NCI-H1105 (cell line): ENCODE measurements at regions not wholly inside any gene's neighbourhood (a gene's known extent, or its start where the extent isn't known, plus 50 kb on each side); places are given as distances from the start of the nearest gene placed in this dataset.

Source experiments
- DNase-seq: peaks from one replicate; lab custom pipeline; 2025; lab: John Stamatoyannopoulos, UW

DNA sequence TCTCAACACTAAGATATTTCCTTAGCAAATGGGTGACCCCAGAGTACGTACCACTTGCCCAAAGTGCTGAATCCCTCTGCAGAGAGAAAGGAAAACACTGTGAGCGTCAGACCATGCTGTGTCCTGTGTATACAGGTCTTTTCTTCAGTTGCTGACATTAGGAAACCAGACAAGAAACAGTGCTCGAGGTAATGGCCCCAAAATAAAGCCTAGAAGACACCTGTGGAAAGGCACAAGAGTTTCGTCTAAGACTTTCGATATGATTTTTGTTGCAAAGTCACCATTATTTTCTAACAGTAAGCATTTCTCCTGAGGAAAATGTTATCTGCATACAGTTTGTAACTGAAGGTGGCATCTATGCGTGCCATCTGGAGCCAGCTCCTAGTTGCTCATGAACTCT lies 62.0 kb upstream of the SIMC1 start:
- DNase-seq = no peak

GRCh38 chr5:176178789-176179188 lies 59.4 kb upstream of the SIMC1 start:
- DNase-seq = no peak

GRCh38 chr5:176180339-176180738 lies 57.9 kb upstream of the SIMC1 start:
- no peak for DNase-seq

GRCh38 chr5:176180781-176181180 lies 57.4 kb upstream of the SIMC1 start:
- DNase-seq = no peak

DNA sequence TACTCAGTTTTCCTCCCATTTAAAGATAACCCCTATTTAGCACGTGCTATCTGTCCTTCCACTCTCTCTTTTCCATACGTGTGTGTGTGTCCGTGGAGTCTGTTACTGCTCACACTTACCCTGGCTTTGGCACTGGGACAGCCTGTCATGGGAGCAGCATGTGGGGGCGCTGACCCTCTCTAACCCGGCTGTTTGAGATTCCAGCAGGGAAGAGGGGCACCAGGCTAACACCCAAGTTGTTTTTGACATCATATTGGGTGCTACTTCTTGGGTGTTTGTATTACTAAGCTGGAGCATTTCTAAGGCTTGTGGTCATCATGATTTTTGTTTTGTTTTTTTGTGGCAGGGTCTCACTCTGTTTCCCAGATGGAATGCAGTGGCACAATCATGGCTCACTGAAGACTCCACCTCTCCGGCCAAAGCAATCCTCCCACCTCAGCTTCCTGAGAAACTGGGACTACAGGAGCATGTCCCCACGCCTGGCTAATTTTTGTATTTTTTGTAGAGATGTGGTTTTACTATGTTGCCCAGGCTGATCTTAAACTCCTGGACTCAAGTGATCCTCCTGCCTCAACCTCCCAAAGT lies 56.9 kb upstream of the SIMC1 start:
- no peak for DNase-seq

DNA sequence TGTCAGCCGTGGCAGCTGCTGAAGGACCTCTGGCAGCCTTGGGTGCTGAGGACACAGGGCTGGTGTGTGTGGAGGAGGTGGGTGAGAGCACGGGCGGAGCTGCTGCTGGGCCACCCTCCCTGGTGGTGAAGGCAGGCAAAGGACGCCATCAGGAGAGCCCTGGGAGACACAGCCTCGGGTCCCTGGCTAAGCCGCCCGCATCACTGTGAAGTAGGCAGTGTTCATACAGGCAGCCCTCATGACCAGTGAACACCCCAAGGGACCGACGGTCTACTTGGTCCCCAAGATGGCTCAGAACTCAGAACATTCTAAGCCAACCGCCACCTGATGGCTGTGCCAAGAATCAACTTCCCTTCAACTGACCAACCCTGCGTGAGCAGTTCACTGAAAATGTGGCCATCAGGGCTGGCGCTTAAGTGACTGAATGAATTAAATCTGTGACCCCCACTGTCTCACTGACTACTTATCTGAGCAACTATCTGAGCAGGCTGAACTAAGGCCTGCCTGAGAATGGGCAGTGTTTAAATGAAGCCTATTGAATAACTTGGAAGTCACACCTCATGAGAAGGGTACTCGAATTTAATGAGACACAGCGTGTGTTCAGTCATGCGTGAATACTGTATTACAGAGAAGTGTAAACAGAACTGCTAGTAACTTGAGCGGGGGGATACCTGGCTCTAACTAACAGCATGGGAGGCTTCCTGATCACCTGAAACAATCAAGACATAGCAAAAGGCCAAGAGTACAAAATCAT lies 54.7 kb upstream of the SIMC1 start:
- DNase-seq = peak; percentile 58

DNA sequence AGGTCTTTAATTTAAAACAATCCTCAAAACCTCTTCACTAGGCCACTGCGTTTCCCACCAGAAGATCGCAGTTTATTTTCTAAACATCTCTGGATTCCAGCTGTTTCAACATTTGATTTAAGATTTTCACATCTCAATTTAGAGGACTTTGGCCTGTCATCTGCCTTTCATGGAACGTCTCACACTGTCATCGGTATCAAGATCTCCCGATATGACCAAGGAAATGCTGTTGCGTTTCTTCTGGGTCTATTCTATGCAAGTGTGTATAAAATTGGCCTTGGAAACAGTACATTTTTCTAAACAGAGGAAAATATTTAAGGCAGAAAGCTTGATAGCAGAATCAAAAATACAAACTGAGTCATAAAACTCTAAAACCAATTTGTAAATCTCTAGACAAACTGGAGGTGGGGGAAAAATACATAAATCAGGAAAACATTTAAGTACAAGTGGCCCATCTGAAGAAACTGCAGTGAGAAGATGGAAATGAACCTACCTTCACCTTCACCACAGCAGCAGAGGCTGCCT lies 53.6 kb upstream of the SIMC1 start:
- DNase-seq = no peak

GRCh38 chr5:176185133-176185733 lies 53.0 kb upstream of the SIMC1 start:
- no peak for DNase-seq

DNA sequence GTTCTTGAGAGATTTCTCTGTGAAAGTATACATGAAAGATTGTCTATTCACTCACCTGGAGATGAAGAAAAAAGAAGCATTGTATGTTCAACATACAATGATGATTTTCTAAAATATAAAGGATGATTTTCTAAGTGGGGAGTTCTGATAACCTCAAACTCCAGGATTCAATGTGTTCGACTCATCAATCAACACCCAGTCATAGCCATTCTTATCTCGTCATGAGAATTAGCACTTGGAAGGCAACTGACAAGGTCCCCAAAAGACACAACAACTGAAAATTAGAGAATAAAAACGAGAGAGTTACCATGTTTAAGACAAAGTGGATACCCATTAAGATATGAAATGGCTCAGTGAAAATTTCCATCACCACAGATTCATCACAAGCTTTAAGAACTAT lies 52.1 kb upstream of the SIMC1 start:
- DNase-seq = no peak

GRCh38 chr5:176187276-176188062 lies 50.8 kb upstream of the SIMC1 start:
- no peak for DNase-seq

- no peak for DNase-seq
Observed at GRCh38 chr5:176188085-176188484, 50.1 kb upstream of the SIMC1 start.
